ENCODE measurements at regions not wholly inside any gene's neighbourhood (a gene's known extent, or its start where the extent isn't known, plus 50 kb on each side); places are given as distances from the start of the nearest gene placed in this dataset.

DNA sequence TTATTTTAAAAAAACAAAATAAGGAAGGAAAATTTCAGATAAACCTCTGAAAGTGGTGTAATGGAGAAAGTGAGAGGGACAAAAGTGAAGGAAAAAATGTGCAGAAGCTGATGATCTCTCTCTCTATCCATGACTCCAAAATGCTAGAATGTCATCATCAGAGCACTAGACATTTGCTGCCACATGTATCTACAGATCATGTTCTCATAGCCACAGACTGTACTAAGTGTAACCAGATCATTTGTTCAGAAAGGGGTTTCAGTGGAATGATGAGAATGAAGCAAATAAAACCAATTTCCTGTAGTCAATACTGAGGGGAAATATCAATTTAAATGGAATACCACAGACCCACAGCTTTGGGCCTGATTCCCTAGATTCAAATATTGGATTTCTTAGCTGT lies 104.3 kb upstream of the CHMP2B start:
- Histone ChIP-seq H2BK12ac (ENCODE audit: low read depth, low read length) (no peak overlapping the region), H2AK5ac (ENCODE audit: low read depth, low read length) (no peak overlapping the region), H4K8ac (ENCODE audit: extremely low read depth, insufficient read depth, low read length) (no peak overlapping the region), H2BK5ac (ENCODE audit: low read depth, low read length) (no peak overlapping the region), H4K91ac (replicated peaks; ENCODE audit: insufficient read length, low read length) (no peak overlapping the region), H3K4me3 (ENCODE audit: extremely low read depth in 1 of 4, insufficient read depth in 2 of 4, low read depth in 3 of 4, low read length in 4 of 4) (no peak overlapping the region), H4K5ac (ENCODE audit: insufficient read length, low read depth, low read length) (no peak overlapping the region), H2BK20ac (ENCODE audit: low read length) (no peak overlapping the region), H2AFZ (ENCODE audit: low read length) (no peak overlapping the region), H3K27me3 (replicated peaks in 1 of 4; ENCODE audit: control insufficient read depth in 3 of 4, extremely low read depth in 1 of 4, insufficient read depth in 3 of 4, low read length in 3 of 4) (no peaks in the 10 kb centered on the region), H3K4ac (replicated peaks; ENCODE audit: insufficient read length, low read depth, low read length) (no peak overlapping the region), H3K36me3 (ENCODE audit: control insufficient read depth in 2 of 4, insufficient read depth in 4 of 4, low read length in 3 of 4) (no peaks in the 10 kb centered on the region), H3K79me2 (ENCODE audit: control insufficient read depth in 1 of 2, insufficient read depth in 2 of 2, low read length in 2 of 2) (no peaks in the 10 kb centered on the region), H3K9me3 (ENCODE audit: insufficient read depth in 2 of 2, low read depth in 1 of 2, low read length in 1 of 2) (no peaks in the 10 kb centered on the region), H4K20me1 (replicated peaks in 1 of 2; ENCODE audit: control insufficient read depth in 1 of 2, insufficient read depth in 2 of 2, low read length in 2 of 2) (no peaks in the 10 kb centered on the region), H3K4me2 (ENCODE audit: insufficient read depth in 1 of 2, low read depth in 2 of 2, low read length in 2 of 2) (no peak overlapping the region), H3K4me1 (replicated peaks in 1 of 4; ENCODE audit: control insufficient read depth in 3 of 4, insufficient read depth in 4 of 4, low read length in 3 of 4) (peaks cover 0 to 3% (median 0%) of the 10 kb centered on the region in 4 experiments; a peak in 1 of 7 replicates), H3K18ac (ENCODE audit: extremely low read depth, low read length) (no peak overlapping the region), H3K9ac (replicated peaks in 1 of 4; ENCODE audit: extremely low read depth in 1 of 4, low read depth in 3 of 4, low read length in 3 of 4) (no peak overlapping the region), H3K23me2 (ENCODE audit: low read depth, low read length) (no peaks in the 10 kb centered on the region), H3K56ac (replicated peaks; ENCODE audit: insufficient read length, low read depth, low read length) (no peak overlapping the region), H3K14ac (ENCODE audit: insufficient read length) (no peak overlapping the region), H2BK120ac (replicated peaks; ENCODE audit: low read depth, low read length) (no peak overlapping the region), H3K79me1 (ENCODE audit: low read depth, low read length) (no peaks in the 10 kb centered on the region), H3K23ac (ENCODE audit: insufficient read length) (no peak overlapping the region), H2BK15ac (ENCODE audit: low read length) (no peak overlapping the region), H3K27ac (ENCODE audit: low read depth, low read length) (no peak overlapping the region)
- CTCF ChIA-PET (ENCODE audit: partially characterized antibody): no interaction called here
- POLR2A ChIA-PET (ENCODE audit: partially characterized antibody): no interaction called here
- DNase-seq (ENCODE audit: low read depth in 1 of 2, low spot score in 2 of 2) (no peak), FAIRE-seq (no peak)
- TF ChIP-seq BCL11A (IDR thresholded peaks at IDR 0.05; ENCODE audit: low read depth in 2 of 2, low read length in 2 of 2): no peak
- TF ChIP-seq GABPA (IDR thresholded peaks at IDR 0.05; ENCODE audit: borderline replicate concordance, insufficient read depth, low read length): no peak
- no peak for TF ChIP-seq SIN3A (conservative IDR thresholded peaks at IDR 0.05 in 1 of 2, IDR thresholded peaks at IDR 0.05 in 1 of 2; ENCODE audit: low read depth in 1 of 2, low read length in 2 of 2)
- no peak for TF ChIP-seq RBBP5 (IDR thresholded peaks at IDR 0.05; ENCODE audit: borderline replicate concordance, low read depth, low read length)
- no peak for TF ChIP-seq SP4 (IDR thresholded peaks at IDR 0.05; ENCODE audit: low read length)

Measured in H1 (cell line).